HepG2 (cell line): ENCODE measurements at regions not wholly inside any gene's neighbourhood (a gene's known extent, or its start where the extent isn't known, plus 50 kb on each side); places are given as distances from the start of the nearest gene placed in this dataset.

ENCODE experiments used
- ATAC-seq: fragments of 200-7000 bp; cut with Tn5 transposase; 3 replicates; pipeline ENCODE4 v1.9.1; 2020; ENCODE audit warnings: mild to moderate bottlenecking, moderate library complexity
- BruUV-seq: library from RNA; stranded (reverse); fragments of 400-500 nt; replicated peaks from 2 replicates; lab custom pipeline; 2021; lab: Mats Ljungman, UMichigan
- CTCF ChIA-PET: fragments of 300-600 bp; formaldehyde crosslinking; extraction: SDS; loops from one replicate; lab custom pipeline; 2021; ENCODE audit warnings: low total read pairs, inconsistent platforms, low intra/inter-chr PET ratio; lab: Yijun Ruan, JAX
- POLR2A ChIA-PET: fragments of 350-600 bp; sonication (Branson Sonifier 250); formaldehyde crosslinking; loops from one replicate; lab custom pipeline; 2020; ENCODE audit warnings: antibody characterized with exemption, inconsistent platforms; lab: Yijun Ruan, JAX
- DNase-seq: peaks from one replicate; pipeline ENCODE4 v3.0.0-alpha.2; 2015; ENCODE audit warnings: low spot score
- FAIRE-seq: peaks from 3 replicates; lab custom pipeline; 2011; peaks lifted over from hg19 to GRCh38; lab: Jason Lieb, UNC
- H2AFZ ChIP-seq: one replicate; pipeline ENCODE4 v1.6.1; 2011; ENCODE audit warnings: low read length, inconsistent platforms
- H3K27ac ChIP-seq: fragments of 300-600 bp; 3 replicates; pipeline ENCODE4 v1.8.0; 2011; ENCODE audit warnings: mixed run types, mild to moderate bottlenecking, mixed read lengths, low read length, inconsistent platforms; ENCODE audit not compliant: insufficient read depth; ENCODE audit errors: extremely low read length
- H3K27me3 ChIP-seq, 2 experiments: fragments of 200-600 bp in 1 of 2; 2 replicates in 1 of 2; 3 replicates in 1 of 2; pipeline versions ENCODE4 v1.6.0 to v1.8.0; 2011; ENCODE audit warnings: low read length in 2 of 2, mild to moderate bottlenecking in 2 of 2, moderate library complexity in 2 of 2, inconsistent platforms in 1 of 2; ENCODE audit not compliant: insufficient read depth in 2 of 2, control insufficient read depth in 1 of 2
- H3K36me3 ChIP-seq, 2 experiments: fragments of 200-600 bp in 1 of 2; replicated peaks in 1 of 2; 2 replicates in 1 of 2; 3 replicates in 1 of 2; pipeline versions ENCODE4 v1.5.1 to v1.8.0; 2011; ENCODE audit warnings: low read length in 2 of 2, inconsistent platforms in 1 of 2; ENCODE audit not compliant: insufficient read depth in 2 of 2, control insufficient read depth in 1 of 2
- H3K4me1 ChIP-seq: 2 replicates; pipeline ENCODE4 v1.5.1; 2012; ENCODE audit warnings: low read length, inconsistent platforms; ENCODE audit not compliant: insufficient read depth
- H3K4me2 ChIP-seq: 2 replicates; pipeline ENCODE4 v1.6.0; 2011; ENCODE audit warnings: low read depth, low read length, inconsistent platforms
- H3K4me3 ChIP-seq, 3 experiments: fragments of 200-600 bp in 1 of 3; sonication (generic), shearing (Covaris generic) in 1 of 3; replicated peaks in 1 of 3; 2 replicates each; pipeline ENCODE4 v1.5.1; 2011 to 2016; ENCODE audit warnings: low read length in 3 of 3, inconsistent platforms in 2 of 3, low read depth in 2 of 3, mild to moderate bottlenecking in 2 of 3, control low read depth in 1 of 3, mixed read lengths in 1 of 3; ENCODE audit not compliant: insufficient read depth in 1 of 3
- H3K79me2 ChIP-seq: one replicate; pipeline ENCODE4 v1.6.1; 2011; ENCODE audit warnings: low read length, inconsistent platforms; ENCODE audit not compliant: insufficient read depth
- H3K9ac ChIP-seq: 2 replicates; pipeline ENCODE4 v1.6.0; 2011; ENCODE audit warnings: mild to moderate bottlenecking, low read depth, low read length, inconsistent platforms; ENCODE audit not compliant: insufficient read depth
- H3K9me3 ChIP-seq: 2 replicates; pipeline ENCODE4 v1.5.1; 2012; ENCODE audit warnings: mild to moderate bottlenecking, low read length
- H4K20me1 ChIP-seq: 2 replicates; pipeline ENCODE4 v1.6.0; 2011; ENCODE audit warnings: inconsistent platforms, mild to moderate bottlenecking, low read length, moderate library complexity; ENCODE audit not compliant: insufficient read depth
- CHD4 ChIP-seq: fragments of 200-600 bp; sonication (generic); IDR thresholded peaks from 2 replicates; pipeline ENCODE4 v1.7.0; 2017; ENCODE audit warnings: mild to moderate bottlenecking, low read length, borderline replicate concordance
- GATA4 ChIP-seq: sonication (generic); IDR thresholded peaks from 2 replicates; pipeline ENCODE4 v1.6.1; 2016; ENCODE audit warnings: antibody characterized with exemption, low read depth, borderline replicate concordance
- KLF11 ChIP-seq: IDR thresholded peaks from 2 replicates; pipeline ENCODE4 v1.6.1; 2016; ENCODE audit warnings: missing compliant biosample characterization
- MXD4 ChIP-seq: IDR thresholded peaks from 2 replicates; pipeline ENCODE4 v1.6.1; 2016; ENCODE audit warnings: mild to moderate bottlenecking, missing biosample characterization, missing genetic modification reagents
- NCOR1 ChIP-seq: fragments of 200-600 bp; sonication (generic); IDR thresholded peaks from 2 replicates; pipeline ENCODE4 v1.7.0; 2017; ENCODE audit warnings: antibody characterized with exemption, low read length, borderline replicate concordance
- PHF8 ChIP-seq: sonication (generic); formaldehyde crosslinking; IDR thresholded peaks from 2 replicates; pipeline ENCODE4 v1.5.0; 2020; ENCODE audit warnings: missing genetic modification reagents
- PRPF4 ChIP-seq: fragments of 200-400 bp; formaldehyde crosslinking; IDR thresholded peaks from 2 replicates; pipeline ENCODE4 v1.6.1; 2016; ENCODE audit warnings: low read length, low read depth; ENCODE audit not compliant: poor library complexity, severe bottlenecking
- SNAI1 ChIP-seq: sonication (generic); formaldehyde crosslinking; IDR thresholded peaks from 2 replicates; pipeline ENCODE4 v1.5.0; 2020; ENCODE audit warnings: mild to moderate bottlenecking, missing genetic modification reagents, borderline replicate concordance
- U2AF1 ChIP-seq: fragments of 200-400 bp; formaldehyde crosslinking; optimal IDR thresholded peaks from 2 replicates; pipeline ENCODE3; 2017; ENCODE audit warnings: mild to moderate bottlenecking, low read depth, low read length
- ZBTB33 ChIP-seq: sonication (generic); formaldehyde crosslinking; IDR thresholded peaks from 2 replicates; pipeline ENCODE4 v1.4.0; 2020; ENCODE audit warnings: missing genetic modification reagents
- ZNF577 ChIP-seq: sonication (generic); formaldehyde crosslinking; IDR thresholded peaks from 2 replicates; pipeline ENCODE4 v1.4.0; 2020; ENCODE audit warnings: mild to moderate bottlenecking, low read depth, missing genetic modification reagents, borderline replicate concordance
- ZNF646 ChIP-seq: sonication (generic); formaldehyde crosslinking; IDR thresholded peaks from 2 replicates; pipeline ENCODE4 v1.9.0; 2021; ENCODE audit warnings: mild to moderate bottlenecking, missing genetic modification reagents
- WGBS: methylation state at CpG from one replicate; pipeline ENCODE4 v1.1.6; 2017; ENCODE audit warnings: low lambda C conversion rate; 5-methylcytosine and 5-hydroxymethylcytosine counted together
- in situ Hi-C: cut with HindIII; loops from 2 replicates; pipeline ENCODE4 v1.10.0; 2017; ENCODE audit warnings: low pct_unique_long_range_greater_than_20kb; ENCODE audit not compliant: extremely low pct_ligation_motif_present
- intact Hi-C: fragments of 100-400 bp; cut with micrococcal nuclease; formaldehyde crosslinking; loops from one replicate; pipeline ENCODE4 v1.10.0; 2022; ENCODE audit not compliant: unreplicated experiment

GRCh38 chr13:85619321-85619720, 179.9 kb downstream of the SLITRK6 start:
- H2AFZ ChIP-seq = no peak overlapping the region
- no peaks in the 10 kb centered on the region for H3K79me2 ChIP-seq
- H3K4me1 ChIP-seq = no peaks in the 10 kb centered on the region
- POLR2A ChIA-PET = no interaction called here
- no peaks in the 10 kb centered on the region for H3K36me3 ChIP-seq
- TF ChIP-seq ZNF577 (CRISPR knock-in tag) (no peak), ZBTB33 (CRISPR knock-in tag) (no peak), NCOR1 (no peak), PRPF4 (no peak), U2AF1 (no peak), GATA4 (no peak), SNAI1 (CRISPR knock-in tag) (no peak), CHD4 (no peak), PHF8 (no peak), KLF11 (CRISPR knock-in tag) (no peak), ZNF646 (CRISPR knock-in tag) (no peak), MXD4 (no peak)
- CTCF ChIA-PET = no interaction called here
- DNase-seq (no peak), ATAC-seq (no peak), FAIRE-seq (no peak)
- H3K27ac ChIP-seq = no peak overlapping the region
- 3% methylated on average over 2 of the region's 2 CpGs for WGBS
- H3K27me3 ChIP-seq = no peaks in the 10 kb centered on the region
- no peaks in the 10 kb centered on the region for H4K20me1 ChIP-seq
- intact Hi-C loops (no loop called here), in situ Hi-C loops (no loop called here)
- no peaks in the 10 kb centered on the region for H3K9me3 ChIP-seq
- no peak overlapping the region for H3K4me3 ChIP-seq
- no TSS peak for BruUV-seq
- H3K4me2 ChIP-seq = no peak overlapping the region
- H3K9ac ChIP-seq = no peak overlapping the region
